GM12878 (cell line): ENCODE measurements at regions not wholly inside any gene's neighbourhood (a gene's known extent, or its start where the extent isn't known, plus 50 kb on each side); places are given as distances from the start of the nearest gene placed in this dataset.

Experiments used
- ATAC-seq: fragments of 200-7000 bp; cut with Tn5 transposase; 3 replicates; pipeline ENCODE4 v1.9.1; 2020; ENCODE audit warnings: mild to moderate bottlenecking, moderate library complexity
- BruUV-seq: library from RNA; stranded (reverse); fragments of 400-500 nt; replicated peaks from 2 replicates; lab custom pipeline; 2021; lab: Mats Ljungman, UMichigan
- CTCF ChIA-PET: fragments of 300-600 bp; sonication (Branson Sonifier 250); formaldehyde crosslinking; extraction: SDS; loops from one replicate; lab custom pipeline; 2021; ENCODE audit warnings: inconsistent platforms; lab: Yijun Ruan, JAX
- POLR2A ChIA-PET: fragments of 350-600 bp; formaldehyde crosslinking; extraction: SDS; loops from one replicate; lab custom pipeline; 2021; ENCODE audit warnings: inconsistent platforms; lab: Charles Lee
- RAD21 ChIA-PET: fragments of 300-600 bp; sonication (Branson Sonifier 250); formaldehyde crosslinking; loops from one replicate; lab custom pipeline; 2023; ENCODE audit warnings: antibody characterized with exemption; ENCODE audit not compliant: unreplicated experiment; lab: Charles Lee
- SMC1A ChIA-PET: fragments of 300-600 bp; sonication (Branson Sonifier 250); formaldehyde crosslinking; loops from one replicate; lab custom pipeline; 2023; ENCODE audit not compliant: unreplicated experiment, uncharacterized antibody; lab: Charles Lee
- DNase-seq: peaks from one replicate; pipeline ENCODE4 v3.0.0-alpha.2; 2011; ENCODE audit warnings: low read depth, low spot score
- FAIRE-seq: peaks from 3 replicates; lab custom pipeline; 2011; peaks lifted over from hg19 to GRCh38; lab: Jason Lieb, UNC
- H2AFZ ChIP-seq: 2 replicates; pipeline ENCODE4 v1.6.0; 2011; ENCODE audit warnings: low read depth, low read length, control low read depth; ENCODE audit not compliant: control insufficient read depth
- H3K27ac ChIP-seq: 2 replicates; pipeline ENCODE4 v1.5.1; 2011; ENCODE audit warnings: control low read depth; ENCODE audit not compliant: control insufficient read depth, insufficient read depth
- H3K27me3 ChIP-seq, 2 experiments: replicated peaks in 1 of 2; 2 replicates each; pipeline versions ENCODE4 v1.6.0 to v1.6.1; 2011; ENCODE audit warnings: low read length in 1 of 2; ENCODE audit not compliant: control insufficient read depth in 2 of 2, insufficient read depth in 2 of 2
- H3K36me3 ChIP-seq, 2 experiments: 2 replicates each; pipeline ENCODE4 v1.5.1; 2011; ENCODE audit warnings: low read length in 1 of 2; ENCODE audit not compliant: control insufficient read depth in 2 of 2, insufficient read depth in 2 of 2
- H3K4me1 ChIP-seq: 2 replicates; pipeline ENCODE4 v1.6.1; 2011; ENCODE audit warnings: mild to moderate bottlenecking, low read length, moderate library complexity, mixed read lengths; ENCODE audit not compliant: control insufficient read depth, insufficient read depth
- H3K4me2 ChIP-seq: 2 replicates; pipeline ENCODE4 v1.6.0; 2011; ENCODE audit warnings: control low read depth; ENCODE audit not compliant: control insufficient read depth, insufficient read depth
- H3K4me3 ChIP-seq: fragments of 200-600 bp; sonication (generic); 2 replicates; pipeline ENCODE4 v1.5.1; 2016
- H3K79me2 ChIP-seq: 2 replicates; pipeline ENCODE4 v1.6.0; 2011; ENCODE audit warnings: low read length; ENCODE audit not compliant: control insufficient read depth, insufficient read depth
- H3K9ac ChIP-seq: 2 replicates; pipeline ENCODE4 v1.8.0; 2011; ENCODE audit warnings: low read length, control low read depth, mixed read lengths; ENCODE audit not compliant: control insufficient read depth, insufficient read depth
- H3K9me3 ChIP-seq: replicated peaks from 3 replicates; pipeline ENCODE4 v1.5.1; 2011; ENCODE audit warnings: mild to moderate bottlenecking, low read length; ENCODE audit not compliant: control insufficient read depth, insufficient read depth
- H4K20me1 ChIP-seq: 2 replicates; pipeline ENCODE4 v1.6.0; 2011; ENCODE audit not compliant: control insufficient read depth, insufficient read depth
- DPF2 ChIP-seq: fragments of 450-650 bp; IDR thresholded peaks from 2 replicates; pipeline ENCODE4 v1.6.1; 2017; ENCODE audit warnings: mild to moderate bottlenecking
- E2F8 ChIP-seq: fragments of 450-650 bp; IDR thresholded peaks from 2 replicates; pipeline ENCODE4 v1.6.1; 2018; ENCODE audit warnings: mild to moderate bottlenecking, low read depth, moderate library complexity; ENCODE audit not compliant: partially characterized antibody
- EZH2 ChIP-seq: IDR thresholded peaks from 2 replicates; pipeline ENCODE4 v1.6.1; 2012; ENCODE audit warnings: low read depth, mild to moderate bottlenecking, control low read depth, inconsistent platforms, low read length, borderline replicate concordance; ENCODE audit not compliant: control insufficient read depth
- HSF1 ChIP-seq: fragments of 150-350 bp; IDR thresholded peaks from 2 replicates; pipeline ENCODE4 v1.6.1; 2014; ENCODE audit warnings: mild to moderate bottlenecking, low read depth, low read length
- IRF5 ChIP-seq: fragments of 450-650 bp; IDR thresholded peaks from 2 replicates; pipeline ENCODE4 v1.6.1; 2017; ENCODE audit warnings: borderline replicate concordance
- RBBP5 ChIP-seq: fragments of 200-600 bp; sonication (generic); conservative IDR thresholded peaks from 2 replicates; pipeline ENCODE4 v1.6.1; 2016
- RELB ChIP-seq: fragments of 450-650 bp; IDR thresholded peaks from 2 replicates; pipeline ENCODE4 v1.6.1; 2017; ENCODE audit warnings: low read depth, mild to moderate bottlenecking, moderate library complexity
- SIN3A ChIP-seq: IDR thresholded peaks from 2 replicates; pipeline ENCODE4 v1.6.1; 2012; ENCODE audit warnings: low read depth, low read length, improper control_type of control experiment
- SKIL ChIP-seq: fragments of 450-650 bp; IDR thresholded peaks from 2 replicates; pipeline ENCODE4 v1.6.1; 2017; ENCODE audit warnings: mild to moderate bottlenecking, low read depth, inconsistent platforms; ENCODE audit not compliant: poor library complexity, severe bottlenecking
- TAF1 ChIP-seq: IDR thresholded peaks from 2 replicates; pipeline ENCODE4 v1.6.1; 2011; ENCODE audit warnings: mild to moderate bottlenecking, low read depth, low read length, borderline replicate concordance
- TCF3 ChIP-seq: IDR thresholded peaks from 2 replicates; pipeline ENCODE4 v1.6.1; 2012; ENCODE audit warnings: low read depth, mild to moderate bottlenecking, low read length, borderline replicate concordance; ENCODE audit not compliant: insufficient read depth
- YY1 ChIP-seq: IDR thresholded peaks from 2 replicates; pipeline ENCODE4 v1.6.1; 2011; ENCODE audit warnings: low read depth, mild to moderate bottlenecking, low read length
- ZZZ3 ChIP-seq: IDR thresholded peaks from 2 replicates; pipeline ENCODE4 v1.6.1; 2011; ENCODE audit warnings: low read depth; ENCODE audit not compliant: control insufficient read depth, insufficient read length
- WGBS: methylation state at CpG from one replicate; pipeline ENCODE4 v1.1.6; 2016; ENCODE audit warnings: low lambda C conversion rate; ENCODE audit not compliant: insufficient replicate concordance, insufficient coverage; ENCODE audit errors: missing lambda C conversion rate; 5-methylcytosine and 5-hydroxymethylcytosine counted together
- in situ Hi-C: fragments of 300-500 bp; cut with MboI; formaldehyde crosslinking; loops from 9 replicates; pipeline ENCODE4 v1.14.3; 2018; ENCODE audit warnings: mixed read lengths
- intact Hi-C: fragments of 100-400 bp; cut with micrococcal nuclease; formaldehyde crosslinking; loops from one replicate; pipeline ENCODE4 v1.14.2; 2022; ENCODE audit not compliant: unreplicated experiment

- TF ChIP-seq EZH2, result no peak
- TF ChIP-seq HSF1, result no peak
- no peak for TF ChIP-seq RBBP5
- no peak for TF ChIP-seq IRF5
- no peak for TF ChIP-seq ZZZ3
- no peak for TF ChIP-seq E2F8
These were observed 181.8 kb upstream of the NT5C1B start (continued) for GRCh38 chr2:18771212-18771611.

GRCh38 chr2:18763338-18763737 is 174.0 kb upstream of the NT5C1B start:
- no peaks in the 10 kb centered on the region for H3K27me3 ChIP-seq
- H3K27ac ChIP-seq, result no peak overlapping the region
- intact Hi-C loops, result no loop called here
- CTCF ChIA-PET, result no interaction called here
- DNase-seq, result no peak
- H3K9ac ChIP-seq, result no peak overlapping the region
- in situ Hi-C loops, result no loop called here
- no peaks in the 10 kb centered on the region for H3K9me3 ChIP-seq
- no TSS peak for BruUV-seq
- no peak for ATAC-seq
- H3K4me2 ChIP-seq, result no peak overlapping the region
- no peaks in the 10 kb centered on the region for H3K4me1 ChIP-seq
- H3K4me3 ChIP-seq, result no peak overlapping the region
- WGBS, result 0% methylated on average over 1 of the region's 1 CpG
- no peak overlapping the region for H2AFZ ChIP-seq
- no peak for FAIRE-seq
- no peaks in the 10 kb centered on the region for H3K79me2 ChIP-seq
- no peaks in the 10 kb centered on the region for H3K36me3 ChIP-seq
- POLR2A ChIA-PET, result no interaction called here
- SMC1A ChIA-PET, result no interaction called here
- no peaks in the 10 kb centered on the region for H4K20me1 ChIP-seq
- RAD21 ChIA-PET, result no interaction called here
- no peak for TF ChIP-seq SKIL
- TF ChIP-seq YY1, result no peak
- TF ChIP-seq SIN3A, result no peak
- no peak for TF ChIP-seq RELB
- no peak for TF ChIP-seq DPF2
- TF ChIP-seq TCF3, result no peak
- TF ChIP-seq TAF1, result no peak
- TF ChIP-seq EZH2, result no peak
